GM19372 (cell line): ENCODE measurements at regions not wholly inside any gene's neighbourhood (a gene's known extent, or its start where the extent isn't known, plus 50 kb on each side); places are given as distances from the start of the nearest gene placed in this dataset.

Experiments used
- ATAC-seq: cut with Tn5 transposase; IDR thresholded peaks from one replicate; pipeline ENCODE4 v1.9.1; 2021; ENCODE audit warnings: mild to moderate bottlenecking, low read depth, moderate library complexity; ENCODE audit not compliant: unreplicated experiment

DNA sequence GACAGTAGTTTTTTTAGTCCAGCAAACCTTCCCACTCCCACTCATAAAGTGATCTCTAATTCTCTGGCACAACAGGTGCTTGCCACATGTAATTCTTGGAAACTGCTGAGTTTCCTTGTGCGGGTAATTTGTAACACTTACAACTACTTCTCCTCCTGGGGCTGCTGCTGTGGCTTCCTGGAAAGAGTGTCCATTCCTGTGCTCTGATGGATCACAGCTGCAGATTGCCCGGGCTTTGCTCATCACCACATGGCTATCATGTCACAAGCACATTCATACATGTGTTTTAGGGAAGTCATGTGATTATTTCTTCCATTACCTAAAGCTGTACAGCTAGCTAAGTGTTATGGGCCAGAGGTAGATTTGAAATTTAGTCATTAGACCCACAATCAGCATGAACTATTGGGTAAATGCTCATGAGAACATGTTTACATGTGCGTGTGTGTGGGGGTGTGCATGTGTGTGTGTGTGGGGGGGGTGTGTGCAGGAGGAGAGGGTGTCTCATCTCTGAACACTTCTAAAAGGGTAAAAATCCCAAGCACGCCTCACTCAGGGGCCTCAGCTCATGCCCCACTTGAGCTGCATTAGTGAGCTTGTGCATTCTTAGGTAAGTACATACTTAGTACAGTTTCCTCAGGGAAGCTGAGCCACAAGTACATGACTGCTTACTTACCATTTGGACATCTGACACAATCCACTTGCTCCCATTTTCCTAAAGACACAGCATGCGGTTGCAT lies 118.1 kb upstream of the CCDC112 start:
- no peak for ATAC-seq

DNA sequence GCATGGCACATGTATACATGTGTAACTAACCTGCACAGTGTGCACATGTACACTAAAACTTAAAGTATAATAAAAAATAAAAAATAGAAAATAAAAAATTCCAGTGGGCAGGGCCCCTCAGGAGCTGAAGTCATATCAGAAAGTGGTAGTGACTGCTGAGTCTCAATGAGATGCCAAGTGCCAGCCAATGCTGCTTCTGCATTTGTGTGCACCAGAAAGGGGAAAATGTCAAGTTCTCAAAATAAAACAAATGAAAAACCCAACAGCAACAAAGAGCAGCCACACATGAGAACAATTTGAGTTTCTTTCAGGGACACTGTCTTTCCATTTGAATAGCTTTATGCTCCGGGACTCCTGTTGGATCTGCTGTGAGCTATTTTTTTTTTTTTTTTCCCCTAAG lies 117.2 kb upstream of the CCDC112 start:
- no peak for ATAC-seq

DNA sequence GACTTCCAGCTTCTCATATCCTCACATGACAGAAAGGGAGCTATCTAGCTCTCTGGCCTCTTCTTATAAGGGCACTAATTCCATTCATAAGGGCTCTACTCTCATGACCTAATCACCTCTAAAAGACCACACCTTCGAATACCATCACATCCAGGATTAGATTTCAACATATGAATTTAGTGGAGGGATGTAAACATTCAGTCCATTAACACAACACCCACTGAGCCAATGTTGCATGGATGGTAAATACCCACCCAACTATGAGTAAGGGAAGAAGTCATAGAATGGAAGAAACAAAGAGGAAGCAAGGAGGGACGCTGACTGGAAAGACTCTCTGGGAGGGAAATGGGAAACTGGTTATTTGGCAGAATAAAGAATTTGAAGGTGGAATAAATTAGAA lies 112.6 kb upstream of the CCDC112 start:
- no peak for ATAC-seq

DNA sequence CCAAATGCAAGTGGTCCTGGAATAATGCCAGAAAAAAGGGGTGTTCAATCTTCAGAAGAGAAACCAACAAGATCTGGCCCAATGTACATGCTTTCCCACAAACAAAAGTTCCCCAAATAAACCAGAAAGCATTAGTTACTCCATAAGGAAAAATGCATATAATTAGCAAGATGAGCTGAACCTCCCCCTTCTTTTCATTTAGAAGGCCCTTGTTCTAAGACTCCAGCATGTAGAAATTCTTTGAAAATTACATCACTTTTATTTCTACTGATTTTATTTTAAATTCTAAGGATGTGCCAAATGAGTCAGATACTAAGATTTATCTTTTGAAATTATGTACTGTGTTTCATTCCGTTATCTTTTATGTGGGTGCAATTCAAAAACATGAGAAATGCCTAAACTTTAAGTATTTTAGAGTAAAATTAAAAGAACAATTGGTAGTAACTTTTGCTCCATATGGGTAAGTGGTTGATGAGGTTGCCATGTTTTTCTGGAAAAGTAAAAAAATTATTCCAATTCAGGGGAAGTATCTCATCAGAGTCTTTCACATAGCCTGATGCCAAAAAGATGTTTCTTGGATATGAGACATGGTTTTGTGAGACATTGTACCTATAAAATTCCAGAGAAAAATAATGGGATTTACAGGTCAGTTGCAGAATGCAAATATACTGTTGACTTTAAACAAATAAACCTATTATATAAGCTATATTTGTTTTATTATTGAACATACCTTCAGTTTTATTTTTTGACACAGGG lies 106.5 kb upstream of the CCDC112 start:
- no peak for ATAC-seq

DNA sequence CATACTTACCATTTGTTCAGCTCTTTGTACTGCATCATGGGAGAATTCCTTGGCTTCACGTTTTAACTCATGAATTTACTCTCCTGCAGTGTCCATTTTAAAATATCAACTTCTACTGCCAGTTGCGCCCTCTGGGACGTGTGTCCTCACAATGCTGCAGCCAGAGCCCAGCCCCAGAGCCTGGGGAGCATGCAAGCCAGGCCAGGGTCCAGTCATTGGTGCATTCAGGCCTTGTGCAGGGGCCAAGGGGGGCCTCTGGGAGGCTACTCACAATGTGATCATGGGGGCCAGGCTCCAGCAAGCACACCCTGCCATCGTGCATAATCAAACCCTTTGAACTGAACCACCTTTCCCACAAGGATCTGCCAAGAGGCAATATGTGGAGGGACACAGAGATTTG lies 105.6 kb upstream of the CCDC112 start:
- no peak for ATAC-seq

DNA sequence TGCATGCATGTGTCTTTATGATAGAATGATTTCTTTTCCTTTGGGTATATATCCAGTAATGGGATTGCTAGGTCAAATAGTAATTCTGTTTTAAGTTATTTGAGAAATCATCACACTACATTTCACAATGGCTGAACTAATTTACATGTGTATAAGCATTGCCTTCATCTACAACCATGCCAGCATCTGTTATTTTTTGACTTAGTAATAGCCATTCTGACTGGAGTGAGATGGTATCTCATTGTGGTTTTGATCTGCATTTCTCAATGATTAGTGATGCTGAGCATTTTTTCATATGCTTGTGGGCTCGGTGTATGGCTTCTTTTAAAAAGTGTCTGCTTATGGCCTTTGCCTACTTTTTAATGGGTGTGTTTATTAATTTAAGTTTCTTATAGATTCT lies 102.3 kb upstream of the CCDC112 start:
- no peak for ATAC-seq

DNA sequence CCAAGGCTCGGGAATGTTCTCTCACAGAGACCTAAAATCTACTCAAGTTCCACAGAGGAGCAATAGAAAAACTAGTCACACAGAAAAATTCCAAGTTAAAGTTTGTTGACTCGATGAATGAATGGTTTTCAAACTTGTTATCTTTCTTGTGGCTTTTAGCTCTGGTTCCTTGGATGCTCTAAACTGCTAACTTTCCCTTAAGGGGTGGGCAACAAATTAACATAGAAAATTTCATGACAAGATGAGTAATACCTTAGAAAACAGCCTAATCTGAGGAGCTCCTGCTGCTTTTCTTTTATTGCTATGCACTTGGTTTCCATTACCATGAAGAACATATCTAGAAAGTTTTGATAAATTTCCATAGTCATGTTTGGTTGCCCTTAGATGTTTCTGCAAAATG lies 100.2 kb upstream of the CCDC112 start:
- ATAC-seq = no peak

DNA sequence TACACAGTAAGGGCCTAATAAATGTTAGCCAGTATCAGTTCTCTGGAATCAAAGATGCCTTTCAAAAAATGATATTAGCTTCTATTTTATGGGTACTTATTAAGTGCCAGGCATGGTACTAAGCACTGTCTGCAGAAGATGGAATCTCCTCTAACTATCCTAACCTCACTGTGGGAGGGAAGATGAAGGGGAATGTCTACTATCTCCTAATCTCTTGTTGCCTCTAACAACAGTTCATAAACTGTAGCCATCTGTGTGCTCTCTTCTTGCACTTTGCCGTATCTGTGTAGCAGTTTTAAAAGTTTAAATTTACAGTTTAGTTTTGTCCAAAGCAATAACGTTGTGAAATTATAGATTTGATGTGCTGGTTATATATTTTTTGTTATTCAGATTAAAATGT lies 99.6 kb upstream of the CCDC112 start:
- no peak for ATAC-seq

DNA sequence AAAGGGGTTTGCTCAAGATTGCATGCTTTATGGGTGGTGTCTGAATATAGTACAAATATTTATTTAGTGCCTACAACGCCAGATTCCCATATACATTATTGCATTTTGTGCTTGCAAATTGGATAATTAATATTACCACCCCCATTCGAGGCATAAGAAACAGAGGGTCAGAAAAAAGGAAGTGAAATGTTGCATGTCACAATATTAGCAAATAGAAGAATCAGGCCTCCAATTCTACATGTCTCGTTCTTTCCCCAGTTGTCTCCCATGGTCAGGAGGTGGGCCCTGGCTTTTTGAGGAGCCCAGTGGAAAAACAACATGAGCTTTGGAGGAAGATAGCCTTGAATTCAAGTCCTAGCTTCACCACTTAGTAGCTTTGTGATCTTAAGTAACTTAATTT lies 98.1 kb upstream of the CCDC112 start:
- ATAC-seq = no peak

DNA sequence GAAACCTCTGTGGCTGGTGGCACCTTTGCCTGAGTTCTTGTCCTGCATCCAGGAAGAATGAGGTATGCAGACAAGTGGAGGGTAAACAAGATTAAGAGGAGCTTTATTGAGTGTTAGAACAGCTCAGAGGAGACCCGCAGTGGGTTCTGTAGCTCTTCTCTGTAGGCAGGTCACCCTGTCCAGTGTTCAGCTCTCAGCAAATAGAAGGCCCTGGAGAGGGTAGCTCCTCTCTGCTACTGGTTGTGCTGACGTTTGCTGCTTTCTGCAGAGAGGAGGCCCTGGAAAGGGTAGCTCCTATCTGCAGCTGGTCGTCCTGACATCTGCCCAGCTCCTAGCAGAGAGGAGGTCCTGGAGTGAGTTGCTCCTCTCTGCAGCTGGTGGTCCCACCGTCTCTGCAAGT lies 96.8 kb upstream of the CCDC112 start:
- no peak for ATAC-seq

DNA sequence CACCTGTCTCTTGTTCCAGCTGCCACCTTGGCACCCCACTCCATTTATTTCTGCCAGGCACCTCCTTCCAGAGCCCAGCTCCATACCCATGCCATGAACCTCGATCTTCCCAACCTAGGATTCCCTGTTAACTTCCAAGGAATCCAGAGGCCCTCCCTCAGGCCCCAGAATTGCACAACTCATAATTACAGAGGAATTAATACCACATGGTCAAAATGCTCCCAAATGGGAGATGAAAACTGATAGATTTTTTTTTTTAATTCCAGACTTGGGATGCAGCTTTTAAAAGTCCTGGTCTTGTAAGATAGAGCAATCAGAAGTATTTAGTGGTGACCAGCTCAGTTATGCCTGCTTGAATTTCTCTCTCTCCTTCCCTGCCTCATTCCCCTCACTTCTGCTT lies 96.2 kb upstream of the CCDC112 start:
- ATAC-seq = no peak

DNA sequence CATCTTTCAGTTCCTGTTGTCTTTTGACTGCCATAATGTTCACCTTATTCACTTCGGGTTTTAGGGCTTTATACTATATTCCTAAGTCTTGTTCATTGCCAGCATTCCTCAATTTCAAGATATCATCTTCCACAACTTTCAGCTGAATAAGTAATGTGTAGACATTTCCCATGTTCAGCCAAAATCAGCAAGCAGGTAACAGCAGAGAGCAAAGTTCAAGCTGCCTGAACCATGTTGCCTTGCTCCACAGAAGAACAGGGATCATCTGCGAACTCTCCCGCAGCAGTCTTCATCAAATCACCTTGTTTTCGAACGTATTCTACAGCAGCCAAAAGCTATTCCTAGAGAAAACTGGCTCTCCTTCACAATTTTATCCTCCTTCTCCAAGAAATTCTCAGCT lies 95.3 kb upstream of the CCDC112 start:
- ATAC-seq = no peak

DNA sequence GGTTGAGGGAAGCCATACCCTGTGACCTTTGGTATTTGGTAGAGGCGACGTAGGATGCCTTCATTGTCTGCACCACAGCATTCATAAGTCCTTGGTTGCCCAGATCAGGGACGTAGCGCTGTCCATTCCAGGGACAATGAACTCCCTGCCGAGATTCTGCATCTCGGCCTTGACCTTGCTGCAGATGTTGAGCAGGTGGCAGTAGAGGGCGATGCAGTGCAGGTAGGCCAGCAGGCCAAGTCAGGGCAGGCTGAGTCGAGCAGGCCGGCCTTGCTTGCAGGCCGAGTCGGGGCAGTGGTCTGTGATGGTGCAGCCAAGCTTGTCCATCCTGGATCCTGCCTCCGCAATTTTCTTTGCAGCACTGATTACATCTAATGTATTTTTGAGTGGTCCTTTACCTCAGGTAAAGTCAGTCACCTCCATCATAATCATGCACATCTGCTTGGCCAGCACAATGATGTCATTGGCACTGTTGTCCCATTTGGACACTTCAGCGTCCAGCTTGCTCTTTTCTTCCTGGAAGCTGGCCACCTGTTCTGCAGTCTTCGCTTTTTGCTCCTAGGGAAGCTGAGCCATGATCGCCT lies 93.4 kb upstream of the CCDC112 start:
- ATAC-seq = no peak

DNA sequence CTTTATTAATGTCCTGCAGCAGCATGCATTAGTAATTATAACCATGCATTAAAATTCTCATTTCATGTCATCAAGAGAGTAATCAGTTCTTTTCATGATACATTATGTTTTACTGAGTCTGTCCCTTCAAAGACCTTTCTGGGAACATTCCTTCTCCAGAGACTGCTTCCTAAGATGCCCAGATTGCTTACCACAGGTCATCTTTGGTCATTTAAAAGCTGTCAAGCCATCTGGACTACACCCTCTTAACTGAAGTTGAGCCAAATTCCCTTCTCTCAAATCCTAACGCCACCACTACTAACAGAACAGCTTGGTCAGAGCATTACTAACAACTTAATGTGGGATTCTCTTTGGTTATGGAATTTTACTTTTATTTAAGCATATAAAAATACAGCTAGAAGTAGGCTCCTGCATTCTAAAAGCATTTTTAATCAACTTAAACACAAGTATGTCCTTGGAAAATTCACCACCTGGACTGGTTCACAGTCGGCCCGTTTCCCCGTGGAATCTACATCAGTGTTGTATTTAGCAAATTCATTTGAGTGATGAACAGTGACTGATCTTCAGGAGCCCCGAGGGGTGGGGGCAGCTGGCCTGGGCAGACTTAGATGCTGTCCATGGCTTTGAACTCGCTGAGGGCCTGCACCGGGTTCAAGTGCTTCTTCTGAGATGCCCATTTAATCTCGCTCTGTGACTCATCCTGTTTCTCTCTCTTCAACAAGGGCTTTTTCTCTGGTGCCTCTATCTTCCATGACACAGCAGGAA lies 92.8 kb upstream of the CCDC112 start:
- ATAC-seq = no peak

DNA sequence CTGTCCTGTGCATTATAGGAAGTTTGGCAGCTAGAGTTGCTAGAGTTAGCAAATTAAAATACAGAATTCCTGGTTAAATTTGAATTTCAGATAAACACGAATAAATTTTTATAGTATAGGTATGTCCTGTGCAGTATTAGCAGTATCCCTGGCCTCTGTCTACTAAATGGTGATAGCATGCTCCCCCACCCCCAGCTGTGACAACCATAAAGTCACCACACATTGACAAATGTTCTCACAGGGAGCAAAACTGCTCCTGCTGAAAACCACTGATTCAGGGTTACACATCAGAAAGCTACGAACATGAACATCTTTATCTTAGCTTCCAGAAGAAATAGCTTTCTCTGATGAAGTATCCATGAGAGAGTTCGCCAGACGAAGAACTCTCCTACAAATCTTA lies 91.8 kb upstream of the CCDC112 start:
- ATAC-seq = no peak

DNA sequence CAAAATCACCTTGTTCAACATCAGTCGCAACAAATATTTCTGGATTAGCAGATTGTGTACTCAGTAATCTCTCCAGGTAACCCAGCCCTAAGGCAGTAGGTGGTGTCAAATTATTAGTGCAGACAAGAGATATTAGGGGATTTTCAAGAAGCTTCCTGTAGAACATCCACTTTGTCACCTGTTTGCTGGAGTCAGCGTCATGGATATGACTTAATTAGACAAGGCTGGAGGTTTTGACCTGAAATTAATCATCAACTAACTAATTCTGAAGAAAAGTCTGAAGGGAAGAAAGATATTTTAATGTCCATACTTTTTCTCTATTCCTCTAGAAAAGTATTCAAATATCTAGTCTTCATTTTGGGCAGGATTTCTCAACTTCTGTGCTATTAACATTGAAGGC lies 91.4 kb upstream of the CCDC112 start:
- ATAC-seq = no peak

DNA sequence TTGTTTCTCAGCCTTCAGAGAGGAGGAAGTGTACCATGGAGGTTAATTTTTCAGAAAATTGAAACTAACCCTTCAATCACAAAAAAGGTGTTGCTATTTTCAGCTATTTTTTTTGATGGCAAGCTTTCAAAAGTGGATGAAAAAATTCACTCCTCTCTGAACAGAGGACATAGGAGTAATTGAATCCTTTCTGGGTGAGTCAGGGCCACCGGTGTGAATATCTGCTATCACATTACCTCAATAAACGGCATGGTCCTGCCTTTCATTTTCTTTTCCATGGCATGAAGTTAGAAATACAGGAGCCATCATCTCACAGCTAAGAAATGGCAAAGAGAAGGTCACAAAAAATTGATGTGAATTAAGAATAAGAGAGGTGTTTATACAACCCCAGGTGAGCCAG lies 90.2 kb upstream of the CCDC112 start:
- no peak for ATAC-seq

DNA sequence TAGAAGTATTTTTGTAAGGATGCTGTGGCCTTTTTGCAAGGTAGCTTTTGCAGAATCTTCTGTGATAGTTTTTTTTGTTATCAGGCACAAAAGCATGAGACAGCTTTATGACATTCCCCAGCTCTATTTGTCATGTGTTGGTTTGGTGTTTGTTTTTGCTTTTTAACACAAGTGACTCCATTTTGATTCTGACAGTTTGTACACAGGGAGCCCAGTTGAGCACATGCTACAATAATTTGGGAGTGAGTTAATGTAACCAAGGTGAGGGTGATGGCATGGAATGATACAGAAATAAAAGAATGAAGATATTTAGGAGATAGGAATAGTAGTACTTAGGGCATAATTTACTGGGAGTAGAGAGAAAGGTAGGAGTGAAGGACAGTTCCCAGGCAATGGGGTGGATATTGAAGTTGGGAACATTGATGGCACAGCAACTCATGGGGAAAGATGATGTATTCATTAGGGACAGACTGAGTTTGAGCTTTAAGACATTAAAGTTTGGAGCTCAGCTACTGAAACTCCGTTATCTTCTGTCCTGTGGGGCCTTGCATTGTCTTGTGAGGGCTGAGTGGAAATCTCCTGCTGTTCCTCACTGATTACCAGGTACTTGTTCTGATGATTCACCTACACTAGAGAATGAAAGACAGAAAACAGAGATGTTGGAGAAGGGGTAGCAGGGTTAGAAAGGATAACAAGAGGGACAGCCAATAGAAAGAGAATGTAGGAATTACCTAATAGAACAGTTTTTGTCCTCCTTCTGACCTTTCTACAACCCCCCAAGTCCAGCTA lies 88.3 kb upstream of the CCDC112 start:
- ATAC-seq = no peak

DNA sequence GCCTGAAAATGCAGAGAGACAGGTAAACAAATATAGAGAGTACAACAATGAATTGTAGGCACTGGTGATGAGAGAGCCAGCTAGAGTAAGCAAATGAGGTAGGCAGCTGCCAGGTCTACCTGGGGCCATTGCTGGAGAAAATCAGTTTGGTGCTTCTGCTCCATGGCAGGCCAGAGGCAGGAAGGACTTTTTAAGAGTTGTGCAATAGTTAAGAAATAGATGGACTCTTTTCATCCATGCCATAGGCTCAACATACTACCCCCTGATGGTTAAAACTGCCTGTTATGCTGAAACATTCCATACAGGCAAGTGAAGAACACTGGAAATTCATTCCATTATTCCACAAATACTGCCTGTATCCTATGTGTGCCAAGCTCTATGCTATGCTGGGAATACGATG lies 86.5 kb upstream of the CCDC112 start:
- no peak for ATAC-seq

DNA sequence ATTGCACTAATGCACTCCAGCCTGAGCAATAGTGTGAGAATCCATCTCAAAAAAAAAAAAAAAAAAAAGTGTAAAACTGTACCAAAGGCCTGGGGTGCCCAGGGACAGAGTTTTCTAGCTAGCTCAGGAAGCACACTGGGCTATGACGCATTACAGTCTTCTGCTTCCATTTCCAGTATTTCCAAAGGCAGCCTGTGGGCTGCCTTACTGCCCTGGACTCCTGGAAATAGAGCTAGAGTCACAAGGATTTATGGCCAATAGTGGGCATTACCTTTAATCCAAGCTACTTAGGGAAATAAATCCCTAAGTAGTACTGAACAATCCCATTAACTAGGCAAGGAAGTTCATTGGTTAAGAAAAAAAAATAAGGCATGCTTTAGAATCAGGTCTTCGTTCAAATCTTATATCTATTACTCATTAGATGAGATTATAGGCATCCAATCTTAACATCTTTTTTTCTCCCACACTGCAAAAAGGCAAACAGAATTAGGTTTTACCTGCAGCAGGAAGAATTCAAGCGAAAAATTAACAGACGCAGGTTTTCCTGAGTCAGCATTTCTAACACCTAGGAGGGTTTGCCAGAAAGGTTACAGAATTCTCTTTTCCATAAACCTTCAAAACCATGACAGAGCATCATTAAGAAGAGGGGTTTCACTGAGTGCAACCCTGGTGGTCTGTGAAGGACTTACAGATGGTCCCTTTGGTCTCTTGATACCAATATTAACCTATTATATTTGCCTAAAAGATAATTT lies 85.6 kb upstream of the CCDC112 start:
- ATAC-seq = no peak
